OCI-LY1 (cell line): ENCODE measurements at regions not wholly inside any gene's neighbourhood (a gene's known extent, or its start where the extent isn't known, plus 50 kb on each side); places are given as distances from the start of the nearest gene placed in this dataset.

ENCODE experiments used
- EZH2 ChIP-seq: fragments of 200-600 bp; sonication (generic), shearing (Covaris generic); IDR thresholded peaks from 2 replicates; pipeline ENCODE4 v1.8.0; 2017; ENCODE audit warnings: borderline replicate concordance, mixed run types, mild to moderate bottlenecking, antibody characterized with exemption, low read length, moderate library complexity, mixed read lengths
- TF ChIP-seq, protein P1 (sequence below): fragments of 200-600 bp; sonication (generic), shearing (Covaris generic); IDR thresholded peaks from 2 replicates; pipeline ENCODE4 v1.5.1; 2017; ENCODE audit warnings: mild to moderate bottlenecking, antibody characterized with exemption, low read length, moderate library complexity, mixed read lengths

DNA sequence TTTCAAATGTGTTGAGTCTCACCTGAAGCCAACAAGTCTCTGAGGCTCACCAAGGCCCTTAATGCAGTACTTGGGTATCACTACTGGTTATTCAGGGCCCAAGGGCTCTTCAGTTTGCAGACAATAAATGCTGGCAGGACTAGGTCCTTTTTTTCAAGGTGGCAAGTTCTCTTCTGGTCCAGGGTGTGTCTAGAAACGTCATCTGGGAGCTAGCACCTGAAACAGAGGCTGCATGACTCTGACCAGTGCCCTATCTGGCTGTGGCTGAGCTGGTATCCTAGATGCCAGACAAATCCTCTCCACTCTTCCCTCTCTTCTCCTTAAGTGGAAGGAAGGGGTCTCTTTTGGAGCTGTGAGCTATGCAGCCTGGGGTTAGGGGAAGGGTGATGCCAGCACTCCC is 276.8 kb downstream of the PYDC2 start:
- TF ChIP-seq, protein P1, sequence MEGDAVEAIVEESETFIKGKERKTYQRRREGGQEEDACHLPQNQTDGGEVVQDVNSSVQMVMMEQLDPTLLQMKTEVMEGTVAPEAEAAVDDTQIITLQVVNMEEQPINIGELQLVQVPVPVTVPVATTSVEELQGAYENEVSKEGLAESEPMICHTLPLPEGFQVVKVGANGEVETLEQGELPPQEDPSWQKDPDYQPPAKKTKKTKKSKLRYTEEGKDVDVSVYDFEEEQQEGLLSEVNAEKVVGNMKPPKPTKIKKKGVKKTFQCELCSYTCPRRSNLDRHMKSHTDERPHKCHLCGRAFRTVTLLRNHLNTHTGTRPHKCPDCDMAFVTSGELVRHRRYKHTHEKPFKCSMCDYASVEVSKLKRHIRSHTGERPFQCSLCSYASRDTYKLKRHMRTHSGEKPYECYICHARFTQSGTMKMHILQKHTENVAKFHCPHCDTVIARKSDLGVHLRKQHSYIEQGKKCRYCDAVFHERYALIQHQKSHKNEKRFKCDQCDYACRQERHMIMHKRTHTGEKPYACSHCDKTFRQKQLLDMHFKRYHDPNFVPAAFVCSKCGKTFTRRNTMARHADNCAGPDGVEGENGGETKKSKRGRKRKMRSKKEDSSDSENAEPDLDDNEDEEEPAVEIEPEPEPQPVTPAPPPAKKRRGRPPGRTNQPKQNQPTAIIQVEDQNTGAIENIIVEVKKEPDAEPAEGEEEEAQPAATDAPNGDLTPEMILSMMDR: no peak
- no peak for TF ChIP-seq EZH2
